MCF 10A (cell line): ENCODE measurements at regions not wholly inside any gene's neighbourhood (a gene's known extent, or its start where the extent isn't known, plus 50 kb on each side); places are given as distances from the start of the nearest gene placed in this dataset.

Experiments used
- BruUV-seq: library from RNA; stranded (reverse); fragments of 400-500 nt; replicated peaks from 2 replicates; lab custom pipeline; 2021; lab: Mats Ljungman, UMichigan
- CTCF ChIA-PET: fragments of 300-600 bp; sonication (Branson Sonifier 250); formaldehyde crosslinking; extraction: SDS; loops from one replicate; lab custom pipeline; 2021; ENCODE audit warnings: antibody characterized with exemption, inconsistent platforms; lab: Yijun Ruan, JAX
- POLR2A ChIA-PET: fragments of 300-600, 350-650 bp; sonication (Branson Sonifier 250); formaldehyde crosslinking; extraction: SDS; loops from one replicate; lab custom pipeline; 2020; ENCODE audit warnings: antibody characterized with exemption, inconsistent platforms; lab: Yijun Ruan, JAX
- DNase-seq: peaks from one replicate; pipeline ENCODE4 v3.0.0-alpha.2; 2018; ENCODE audit not compliant: unreplicated experiment
- H3K27ac Mint-ChIP-seq: one replicate; pipeline ENCODE4 v1.8.0; 2022; ENCODE audit warnings: mild to moderate bottlenecking, low read depth, mixed read lengths; ENCODE audit not compliant: unreplicated experiment
- H3K27me3 Mint-ChIP-seq: one replicate; pipeline ENCODE4 v1.8.0; 2022; ENCODE audit warnings: mixed read lengths; ENCODE audit not compliant: insufficient read depth, unreplicated experiment
- H3K36me3 Mint-ChIP-seq: one replicate; pipeline ENCODE4 v1.8.0; 2022; ENCODE audit warnings: mild to moderate bottlenecking, moderate library complexity, mixed read lengths; ENCODE audit not compliant: insufficient read depth, unreplicated experiment
- H3K4me1 Mint-ChIP-seq: one replicate; pipeline ENCODE4 v1.8.0; 2022; ENCODE audit warnings: mixed read lengths; ENCODE audit not compliant: insufficient read depth, unreplicated experiment
- H3K4me3 Mint-ChIP-seq: one replicate; pipeline ENCODE4 v1.8.0; 2022; ENCODE audit warnings: mild to moderate bottlenecking, moderate library complexity, mixed read lengths; ENCODE audit not compliant: unreplicated experiment
- H3K9me3 Mint-ChIP-seq: one replicate; pipeline ENCODE4 v1.8.0; 2022; ENCODE audit warnings: mixed read lengths; ENCODE audit not compliant: unreplicated experiment
- intact Hi-C: fragments of 100-400 bp; cut with micrococcal nuclease; formaldehyde crosslinking; loops from 2 replicates; pipeline ENCODE4 v1.14.1; 2022
- TF ChIP-seq, protein P1 (sequence below): fragments of 200-600 bp; IDR thresholded peaks from one replicate; pipeline ENCODE4 v1.8.0; 2022; ENCODE audit warnings: antibody characterized with exemption, mild to moderate bottlenecking; ENCODE audit not compliant: unreplicated experiment

DNA sequence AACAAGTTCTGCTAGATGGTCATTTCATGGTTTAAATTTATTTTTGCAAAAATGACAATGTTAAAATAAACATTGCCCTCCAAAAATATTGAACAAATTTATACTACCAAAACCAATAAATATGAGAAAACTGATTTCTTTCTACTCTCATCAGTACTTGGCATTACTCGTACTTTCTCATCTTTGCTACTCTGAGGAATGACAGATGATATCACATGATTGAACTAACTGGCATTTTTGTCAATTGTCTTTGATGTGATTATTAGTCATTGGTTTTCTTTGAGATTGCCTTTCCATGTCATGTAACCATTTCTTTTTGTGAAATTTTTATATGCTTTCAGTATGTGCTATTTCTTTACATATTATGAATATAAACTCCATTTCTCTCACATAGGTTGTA lies 167.0 kb upstream of the ITGA4 start:
- H3K27ac Mint-ChIP-seq, result no peak overlapping the region
- no peaks in the 10 kb centered on the region for H3K36me3 Mint-ChIP-seq
- intact Hi-C loops, result no loop called here
- BruUV-seq, result no TSS peak
- no peak overlapping the region for H3K4me3 Mint-ChIP-seq
- TF ChIP-seq, protein P1, sequence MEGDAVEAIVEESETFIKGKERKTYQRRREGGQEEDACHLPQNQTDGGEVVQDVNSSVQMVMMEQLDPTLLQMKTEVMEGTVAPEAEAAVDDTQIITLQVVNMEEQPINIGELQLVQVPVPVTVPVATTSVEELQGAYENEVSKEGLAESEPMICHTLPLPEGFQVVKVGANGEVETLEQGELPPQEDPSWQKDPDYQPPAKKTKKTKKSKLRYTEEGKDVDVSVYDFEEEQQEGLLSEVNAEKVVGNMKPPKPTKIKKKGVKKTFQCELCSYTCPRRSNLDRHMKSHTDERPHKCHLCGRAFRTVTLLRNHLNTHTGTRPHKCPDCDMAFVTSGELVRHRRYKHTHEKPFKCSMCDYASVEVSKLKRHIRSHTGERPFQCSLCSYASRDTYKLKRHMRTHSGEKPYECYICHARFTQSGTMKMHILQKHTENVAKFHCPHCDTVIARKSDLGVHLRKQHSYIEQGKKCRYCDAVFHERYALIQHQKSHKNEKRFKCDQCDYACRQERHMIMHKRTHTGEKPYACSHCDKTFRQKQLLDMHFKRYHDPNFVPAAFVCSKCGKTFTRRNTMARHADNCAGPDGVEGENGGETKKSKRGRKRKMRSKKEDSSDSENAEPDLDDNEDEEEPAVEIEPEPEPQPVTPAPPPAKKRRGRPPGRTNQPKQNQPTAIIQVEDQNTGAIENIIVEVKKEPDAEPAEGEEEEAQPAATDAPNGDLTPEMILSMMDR, result no peak
- DNase-seq, result no peak
- CTCF ChIA-PET, result no interaction called here
- POLR2A ChIA-PET, result no interaction called here
- no peaks in the 10 kb centered on the region for H3K9me3 Mint-ChIP-seq
- no peaks in the 10 kb centered on the region for H3K27me3 Mint-ChIP-seq
- H3K4me1 Mint-ChIP-seq, result no peaks in the 10 kb centered on the region

DNA sequence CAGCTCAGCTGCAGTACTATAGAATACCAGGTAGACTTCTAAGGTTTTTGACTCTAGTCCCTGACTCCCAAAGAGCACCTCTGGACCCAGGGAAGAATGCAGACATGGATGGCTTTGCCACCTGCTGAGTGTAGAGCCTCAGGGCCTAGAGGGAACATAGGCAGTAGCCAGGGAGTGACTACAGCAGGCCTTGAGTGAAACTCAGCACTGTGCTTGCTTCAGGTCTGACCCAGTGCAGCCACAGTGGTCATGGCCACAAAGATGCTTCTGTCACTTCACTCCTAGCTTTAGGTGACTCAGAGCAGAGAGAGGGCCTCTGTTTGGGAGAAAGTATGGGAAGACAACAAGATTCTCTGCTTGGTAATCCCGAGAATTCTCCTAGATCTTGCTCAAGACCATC lies 162.2 kb upstream of the ITGA4 start:
- Mint-ChIP-seq H3K9me3 (no peaks in the 10 kb centered on the region), H3K27ac (no peak overlapping the region), H3K4me1 (no peaks in the 10 kb centered on the region), H3K4me3 (no peak overlapping the region), H3K36me3 (no peaks in the 10 kb centered on the region), H3K27me3 (no peaks in the 10 kb centered on the region)
- CTCF ChIA-PET, result no interaction called here
- POLR2A ChIA-PET, result no interaction called here
- DNase-seq, result no peak
- BruUV-seq, result no TSS peak
- TF ChIP-seq, protein P1, result no peak
- intact Hi-C loops, result no loop called here

DNA sequence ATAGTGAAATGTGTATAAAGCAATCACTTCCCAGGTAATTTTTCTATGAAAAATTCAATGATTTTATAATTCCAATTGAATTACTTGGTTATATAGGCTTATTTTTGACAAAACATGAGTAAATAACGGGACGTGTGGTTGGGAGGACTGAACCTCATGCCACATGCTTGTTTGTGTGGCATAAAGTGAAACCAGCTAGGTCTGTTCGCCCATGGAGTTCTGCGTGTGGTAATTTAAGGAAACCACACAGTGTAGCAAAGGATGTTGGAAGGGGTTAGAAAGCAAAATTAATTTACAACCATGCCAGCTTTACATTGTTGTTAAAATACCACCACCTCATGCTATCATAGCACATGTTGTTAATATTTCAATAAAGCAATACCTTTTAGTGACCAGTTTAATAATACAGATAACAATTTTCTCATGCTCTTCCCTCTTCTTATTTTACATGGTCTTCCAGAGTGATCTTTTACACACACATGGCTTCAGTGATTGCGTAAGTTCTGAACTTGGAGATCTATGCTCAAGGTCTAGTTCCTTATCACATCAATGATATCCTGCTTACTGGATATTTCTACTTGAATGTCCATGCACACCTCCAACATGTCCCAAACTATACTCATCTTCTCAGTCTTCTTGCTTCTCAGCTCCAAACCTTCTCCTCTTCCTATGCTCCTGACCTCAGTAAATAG lies 156.4 kb upstream of the ITGA4 start:
- CTCF ChIA-PET, result no interaction called here
- intact Hi-C loops, result no loop called here
- no peak for DNase-seq
- TF ChIP-seq, protein P1, result no peak
- H3K27me3 Mint-ChIP-seq, result no peaks in the 10 kb centered on the region
- H3K4me1 Mint-ChIP-seq, result no peaks in the 10 kb centered on the region
- no peak overlapping the region for H3K4me3 Mint-ChIP-seq
- H3K36me3 Mint-ChIP-seq, result no peaks in the 10 kb centered on the region
- no TSS peak for BruUV-seq
- no peaks in the 10 kb centered on the region for H3K9me3 Mint-ChIP-seq
- POLR2A ChIA-PET, result no interaction called here
- H3K27ac Mint-ChIP-seq, result no peak overlapping the region

DNA sequence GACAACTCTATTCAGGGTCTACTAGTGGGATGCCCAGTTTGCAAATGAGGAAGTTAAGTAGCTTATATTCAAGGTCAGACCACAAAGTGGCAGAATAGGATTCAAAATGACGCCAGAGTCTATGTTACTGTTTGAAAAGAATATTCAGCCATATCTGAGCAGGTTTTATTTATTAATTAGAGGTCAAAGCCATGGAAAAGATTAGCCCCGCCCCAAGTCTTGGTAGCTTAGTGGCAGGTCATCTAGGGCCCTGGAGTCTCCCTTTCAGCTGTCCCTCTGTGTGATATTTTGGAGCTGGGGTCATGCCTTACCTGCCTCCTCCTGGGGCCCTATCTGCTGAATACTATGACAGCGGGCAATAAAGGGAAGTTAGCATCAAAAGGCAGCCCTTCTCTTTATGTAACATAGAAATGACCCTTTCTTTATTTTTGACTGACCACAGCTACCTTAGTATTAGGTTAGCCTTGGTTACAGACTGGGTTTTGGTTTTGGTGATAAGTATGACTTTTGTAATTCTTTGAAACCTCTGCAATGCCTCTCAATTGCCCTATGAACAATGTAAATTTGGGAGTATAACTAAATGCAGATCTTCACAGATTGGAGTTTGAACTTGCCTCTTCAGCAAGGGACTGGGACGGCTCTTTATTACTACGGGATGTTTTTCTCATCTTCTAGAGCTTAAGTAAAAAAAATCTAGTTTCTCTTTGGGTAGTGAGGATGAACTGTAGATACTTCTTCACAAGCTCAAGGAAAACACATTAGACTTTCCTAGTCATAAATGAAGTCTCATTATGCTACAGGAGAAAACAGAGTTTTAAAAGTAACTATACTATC lies 153.0 kb upstream of the ITGA4 start:
- Mint-ChIP-seq H3K4me1 (peaks cover 7% of the 10 kb centered on the region), H3K9me3 (no peaks in the 10 kb centered on the region), H3K4me3 (no peak overlapping the region), H3K36me3 (no peaks in the 10 kb centered on the region), H3K27ac (no peak overlapping the region), H3K27me3 (no peaks in the 10 kb centered on the region)
- DNase-seq, result no peak
- TF ChIP-seq, protein P1, result no peak
- no TSS peak for BruUV-seq
- POLR2A ChIA-PET, result no interaction called here
- intact Hi-C loops, result no loop called here
- CTCF ChIA-PET, result interaction anchor here (0.8 to 1.8 kb wide), 2 partner anchors 162 to 434 kb away, joined by 3 read pairs; no protein-coding TSS in a partner anchor
